B cell (primary cell): ENCODE measurements at regions not wholly inside any gene's neighbourhood (a gene's known extent, or its start where the extent isn't known, plus 50 kb on each side); places are given as distances from the start of the nearest gene placed in this dataset.

Experiments used
- ATAC-seq: fragments of 200-7000 bp; cut with Tn5 transposase; one replicate; pipeline ENCODE4 v1.10.0; 2021; ENCODE audit warnings: low read depth, mild to moderate bottlenecking, moderate number of reproducible peaks, moderate library complexity
- CTCF ChIA-PET: fragments of 350-600 bp; sonication (Branson Sonifier 250); formaldehyde crosslinking; loops from one replicate; lab custom pipeline; 2021; ENCODE audit warnings: antibody characterized with exemption, inconsistent platforms; lab: Charles Lee
- POLR2A ChIA-PET: fragments of 350-600 bp; sonication (Branson Sonifier 250); formaldehyde crosslinking; loops from one replicate; lab custom pipeline; 2021; ENCODE audit warnings: antibody characterized with exemption; lab: Charles Lee
- DNase-seq: peaks from one replicate; pipeline ENCODE4 v3.0.0; 2013
- H2AFZ ChIP-seq: 2 replicates; pipeline ENCODE4 v1.6.1; 2012; ENCODE audit warnings: mild to moderate bottlenecking, low read depth, low read length; ENCODE audit not compliant: insufficient read depth, poor library complexity, severe bottlenecking
- H3K27ac ChIP-seq, 2 donors: 1 replicate in 1 of 2; 2 replicates in 1 of 2; pipeline ENCODE4 v1.5.1; 2012 to 2013; ENCODE audit warnings: low read length in 2 of 2, mild to moderate bottlenecking in 2 of 2, moderate library complexity in 1 of 2
- H3K27me3 ChIP-seq, 4 experiments: fragments of 200-600 bp in 1 of 4; sonication (generic) in 1 of 4; replicated peaks in 1 of 4; 1 replicate in 2 of 4; 2 replicates in 2 of 4; pipeline versions ENCODE4 v1.6.1 to v1.7.0; 2013 to 2016; ENCODE audit warnings: low read length in 3 of 4, mild to moderate bottlenecking in 2 of 4, mixed read lengths in 1 of 4, moderate library complexity in 1 of 4; ENCODE audit not compliant: insufficient read depth in 4 of 4, control insufficient read depth in 3 of 4; ENCODE audit errors: control extremely low read depth in 1 of 4
- H3K36me3 ChIP-seq, 2 experiments: replicated peaks in 1 of 2; 1 replicate in 1 of 2; 2 replicates in 1 of 2; pipeline versions ENCODE4 v1.6.1 to v1.7.1; 2013; ENCODE audit warnings: low read length in 1 of 2; ENCODE audit not compliant: insufficient read depth in 2 of 2, control insufficient read depth in 1 of 2; ENCODE audit errors: control extremely low read depth in 1 of 2, extremely low read depth in 1 of 2
- H3K4me1 ChIP-seq, 2 donors: fragments of 200-600 bp in 1 of 2; sonication (generic) in 1 of 2; 1 replicate in 1 of 2; 2 replicates in 1 of 2; pipeline versions ENCODE4 v1.5.1 to v1.6.1; 2013 to 2017; ENCODE audit warnings: low read length in 2 of 2; ENCODE audit not compliant: control insufficient read depth in 2 of 2, insufficient read depth in 2 of 2
- H3K4me2 ChIP-seq: replicated peaks from 2 replicates; pipeline ENCODE3; 2012; ENCODE audit warnings: mild to moderate bottlenecking, low read depth, low read length; ENCODE audit not compliant: poor library complexity, severe bottlenecking
- H3K4me3 ChIP-seq, 5 experiments: fragments of 200-600 bp in 1 of 5; sonication (generic) in 1 of 5; 1 replicate in 3 of 5; 2 replicates in 2 of 5; pipeline versions ENCODE4 v1.5.1 to v1.7.0; 2011 to 2016; ENCODE audit warnings: low read length in 4 of 5, mild to moderate bottlenecking in 4 of 5, low read depth in 2 of 5, control low read depth in 1 of 5, moderate library complexity in 1 of 5; ENCODE audit not compliant: insufficient read depth in 1 of 5; ENCODE audit errors: control extremely low read depth in 1 of 5, extremely low read depth in 1 of 5
- H3K79me2 ChIP-seq: fragments of 200-600 bp; sonication (generic); one replicate; pipeline ENCODE4 v1.6.0; 2016; ENCODE audit warnings: low read length; ENCODE audit not compliant: control insufficient read depth, insufficient read depth
- H3K9ac ChIP-seq: fragments of 200-600 bp; sonication (generic); 2 replicates; pipeline ENCODE4 v1.6.1; 2017; ENCODE audit warnings: mild to moderate bottlenecking, low read length, moderate library complexity
- H3K9me3 ChIP-seq, 3 donors: one replicate each; pipeline versions ENCODE4 v1.6.1 to v1.7.1; 2013; ENCODE audit warnings: low read length in 2 of 3; ENCODE audit not compliant: control insufficient read depth in 2 of 3, insufficient read depth in 1 of 3; ENCODE audit errors: control extremely low read depth in 1 of 3
- H4K20me1 ChIP-seq: 2 replicates; pipeline ENCODE4 v1.6.0; 2012; ENCODE audit warnings: mild to moderate bottlenecking, low read length; ENCODE audit not compliant: insufficient read depth, control insufficient read depth, poor library complexity, severe bottlenecking
- H3K27ac Mint-ChIP-seq: one replicate; pipeline ENCODE4 v1.8.0; 2021; ENCODE audit warnings: mixed read lengths
- H3K27me3 Mint-ChIP-seq: one replicate; pipeline ENCODE4 v1.8.0; 2021; ENCODE audit warnings: mixed read lengths
- H3K4me1 Mint-ChIP-seq: one replicate; pipeline ENCODE4 v1.8.0; 2021; ENCODE audit warnings: mixed read lengths
- H3K4me3 Mint-ChIP-seq: one replicate; pipeline ENCODE4 v1.8.0; 2021; ENCODE audit warnings: mixed read lengths
- H3K9me3 Mint-ChIP-seq: one replicate; pipeline ENCODE4 v1.8.0; 2022; ENCODE audit warnings: mixed read lengths; ENCODE audit not compliant: insufficient read depth
- CTCF ChIP-seq: fragments of 200-600 bp; IDR thresholded peaks from one replicate; pipeline ENCODE4 v1.8.0; 2022; ENCODE audit warnings: antibody characterized with exemption, mild to moderate bottlenecking
- EZH2 ChIP-seq: IDR thresholded peaks from 2 replicates; pipeline ENCODE4 v1.6.1; 2012; ENCODE audit warnings: borderline replicate concordance, low read depth, mild to moderate bottlenecking, moderate library complexity, low read length; ENCODE audit not compliant: insufficient read depth, poor library complexity, severe bottlenecking
- WGBS: methylation state at CpG from one replicate; pipeline ENCODE4 v1.1.5; 2013; ENCODE audit warnings: missing lambda C conversion rate; ENCODE audit not compliant: insufficient coverage; 5-methylcytosine and 5-hydroxymethylcytosine counted together
- intact Hi-C: fragments of 100-400 bp; cut with micrococcal nuclease; formaldehyde crosslinking; loops from one replicate; pipeline ENCODE4 v1.10.0; 2022

GRCh38 chr1:63723602-63724001 is 50.2 kb upstream of the ROR1 start:
- no peak overlapping the region for H3K27ac Mint-ChIP-seq
- Histone ChIP-seq H2AFZ (no peak overlapping the region), H3K79me2 (no peaks in the 10 kb centered on the region), H4K20me1 (no peaks in the 10 kb centered on the region), H3K4me2 (no peak overlapping the region), H3K4me1 (no peaks in the 10 kb centered on the region), H3K9me3 (no peaks in the 10 kb centered on the region), H3K27ac (no peak overlapping the region), H3K9ac (no peak overlapping the region), H3K4me3 (no peak overlapping the region), H3K36me3 (no peaks in the 10 kb centered on the region), H3K27me3 (no peaks in the 10 kb centered on the region)
- ATAC-seq, result no peak
- WGBS, result 67% methylated on average over 3 of the region's 3 CpGs
- H3K4me1 Mint-ChIP-seq, result no peaks in the 10 kb centered on the region
- TF ChIP-seq EZH2 (no peak), CTCF (no peak)
- peaks cover 10% of the 10 kb centered on the region for H3K27me3 Mint-ChIP-seq
- POLR2A ChIA-PET, result no interaction called here
- H3K4me3 Mint-ChIP-seq, result no peak overlapping the region
- CTCF ChIA-PET, result no interaction called here
- DNase-seq, result no peak
- intact Hi-C loops, result no loop called here
- no peaks in the 10 kb centered on the region for H3K9me3 Mint-ChIP-seq
